Stimulated activated CD8-positive, alpha-beta memory T cell treated with anti-CD3 and anti-CD28 coated beads, Interleukin-15, amount 100 ng/mL, for 48 hours (primary cell): ENCODE measurements at regions not wholly inside any gene's neighbourhood (a gene's known extent, or its start where the extent isn't known, plus 50 kb on each side); places are given as distances from the start of the nearest gene placed in this dataset.
"Not testable (repeated sequence)": the region's sequence is repeated elsewhere in the genome, so short reads cannot be mapped to it uniquely, and the experiment has no call there.

ENCODE experiments used
- DNase-seq, 2 donors: peaks; one replicate each; pipeline ENCODE4 v3.0.0-alpha.2; 2020; ENCODE audit warnings: low read depth in 2 of 2

DNA sequence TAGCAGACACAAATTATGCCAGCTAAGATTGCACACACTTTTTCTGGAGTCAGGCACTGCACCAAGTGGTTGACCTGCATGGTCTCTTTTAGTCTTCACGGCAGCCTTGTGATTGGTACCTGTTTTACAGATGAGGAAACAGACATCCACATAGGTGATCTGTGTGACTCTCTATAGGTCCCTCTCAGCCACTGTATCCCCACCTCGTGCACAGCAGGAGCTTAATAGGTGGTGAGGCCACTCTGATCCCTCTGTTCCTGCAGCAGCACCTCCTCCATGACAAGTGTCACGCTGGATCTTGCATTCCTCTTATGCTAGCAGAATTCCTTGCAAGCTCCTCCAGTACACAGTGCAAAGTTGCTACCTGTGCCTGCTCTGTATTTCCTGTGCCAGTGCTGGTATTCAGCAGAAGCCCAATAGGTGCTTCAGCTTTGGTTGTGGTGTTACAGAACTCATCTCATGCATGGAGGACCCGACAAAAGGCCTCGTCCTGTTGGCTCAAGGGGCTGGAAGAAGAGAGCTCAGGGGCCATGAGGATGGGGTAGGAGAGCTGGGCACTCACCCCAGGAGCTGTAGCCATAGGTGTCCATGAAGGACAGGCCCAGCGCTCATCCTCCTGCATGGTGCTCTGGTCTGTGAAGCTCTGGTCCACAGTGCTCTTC, 546.7 kb downstream of the PTPRU start:
- DNase-seq = no peak

DNA sequence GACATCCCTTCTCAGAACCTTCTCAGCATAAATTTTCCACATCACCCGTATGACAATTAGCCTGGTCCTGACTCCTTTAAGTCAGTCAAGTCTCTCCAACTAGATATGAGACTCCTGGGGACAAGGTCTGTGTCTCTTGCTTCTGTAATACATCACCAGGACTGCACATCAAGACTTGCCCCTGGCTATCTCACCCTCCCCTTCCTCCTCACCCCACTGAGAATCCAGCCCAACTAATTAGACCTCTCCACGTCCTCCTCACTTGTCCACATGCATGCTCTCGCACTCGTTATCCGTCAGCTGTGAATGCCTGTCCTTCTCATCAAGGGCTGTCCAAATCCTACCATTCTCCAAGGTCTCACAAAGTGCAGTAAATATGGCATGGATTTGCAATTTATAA, 542.8 kb downstream of the PTPRU start:
- DNase-seq = no peak

DNA sequence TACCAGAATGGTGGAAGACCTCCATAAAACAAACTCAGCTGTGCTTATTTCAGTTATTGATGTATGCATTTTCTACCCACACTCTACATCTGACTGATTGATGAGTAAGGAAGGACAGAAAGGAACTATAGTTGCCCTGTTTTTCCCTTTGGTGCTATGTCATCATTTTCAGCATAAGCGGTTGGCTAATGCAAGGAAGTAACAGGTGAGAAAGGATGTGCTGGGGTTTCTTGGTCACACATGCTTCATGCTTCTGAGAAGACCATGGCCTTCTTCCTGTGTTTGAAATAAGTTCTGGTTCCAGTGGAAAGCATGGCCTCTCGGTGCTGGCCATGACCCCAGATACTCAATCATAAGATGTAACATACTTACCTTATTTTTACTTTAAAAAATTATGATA, 541.2 kb downstream of the PTPRU start:
- no peak for DNase-seq

DNA sequence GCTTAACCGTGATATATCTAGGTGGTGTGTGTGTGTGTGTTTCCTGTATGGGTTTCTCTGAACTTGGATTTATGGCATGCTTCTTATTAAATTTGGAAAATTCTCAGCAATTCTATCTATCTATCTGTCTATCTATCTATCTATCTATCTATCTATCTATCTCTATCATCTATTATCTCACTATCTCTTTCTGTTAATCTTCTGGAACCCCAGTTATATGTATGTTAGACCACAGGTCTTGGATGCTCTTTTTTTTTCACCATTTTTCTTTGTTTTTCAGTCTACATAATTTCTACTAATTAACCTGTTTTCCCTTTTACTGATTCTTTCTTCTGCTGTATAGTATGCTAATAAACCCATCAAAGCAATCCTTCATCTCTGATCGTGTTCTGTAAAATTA, 538.0 kb downstream of the PTPRU start:
- DNase-seq = no peak

DNA sequence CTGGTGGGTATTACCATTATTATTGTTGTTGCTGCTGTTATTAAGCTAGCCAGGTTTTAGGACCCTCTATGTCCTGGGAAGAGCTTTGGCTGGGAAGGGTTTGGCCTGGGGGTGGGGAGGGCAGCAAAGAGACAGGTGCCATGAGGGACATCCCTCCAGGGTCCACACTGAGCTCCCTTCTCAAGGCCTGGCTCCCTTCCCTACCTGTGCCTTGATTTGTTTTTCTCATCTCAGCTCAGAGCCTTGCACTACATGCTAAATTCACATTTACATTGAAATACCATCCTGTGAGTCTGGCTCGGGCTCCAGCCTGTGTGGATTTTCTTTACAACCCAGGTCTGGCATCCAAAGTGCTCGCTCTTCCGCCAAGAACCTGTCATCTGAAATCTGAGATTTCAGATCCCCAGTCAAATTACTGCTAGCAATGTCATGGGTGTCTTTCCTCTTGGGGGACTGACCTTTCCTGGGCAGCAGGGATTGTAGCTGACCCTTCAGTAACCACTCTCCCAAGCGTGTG, 536.3 kb downstream of the PTPRU start:
- DNase-seq = no peak

DNA sequence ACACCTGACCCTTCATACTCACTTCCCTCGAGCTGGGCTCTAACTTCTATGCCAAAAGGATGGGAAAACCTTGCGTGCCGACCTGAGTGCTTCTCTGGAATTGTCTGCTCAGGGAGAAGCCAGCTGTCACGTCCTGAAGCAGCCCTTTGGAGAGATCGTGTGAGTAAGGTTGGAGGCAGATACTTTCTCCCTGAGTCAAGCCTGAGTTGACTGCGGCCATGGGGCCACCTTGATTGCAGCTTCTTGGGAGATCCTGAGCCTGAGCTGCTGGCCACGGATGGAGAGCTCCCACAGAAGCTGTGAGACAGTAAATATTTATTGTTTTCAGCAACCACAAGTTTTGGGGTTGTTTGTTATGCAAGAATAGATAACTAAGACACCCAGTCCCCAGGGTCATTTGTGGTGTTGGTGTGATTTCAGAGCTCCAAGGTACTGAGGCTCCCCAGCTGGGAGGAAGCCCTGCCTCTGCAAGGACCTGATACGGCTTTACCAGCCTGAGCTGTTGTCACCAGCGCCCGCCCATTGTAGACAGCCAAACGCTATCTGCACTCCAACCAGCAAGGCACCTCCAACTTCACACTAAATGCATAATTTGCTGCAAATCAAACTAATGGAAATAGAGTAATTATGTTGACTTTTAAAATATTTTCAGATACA, 531.6 kb downstream of the PTPRU start:
- no peak for DNase-seq

DNA sequence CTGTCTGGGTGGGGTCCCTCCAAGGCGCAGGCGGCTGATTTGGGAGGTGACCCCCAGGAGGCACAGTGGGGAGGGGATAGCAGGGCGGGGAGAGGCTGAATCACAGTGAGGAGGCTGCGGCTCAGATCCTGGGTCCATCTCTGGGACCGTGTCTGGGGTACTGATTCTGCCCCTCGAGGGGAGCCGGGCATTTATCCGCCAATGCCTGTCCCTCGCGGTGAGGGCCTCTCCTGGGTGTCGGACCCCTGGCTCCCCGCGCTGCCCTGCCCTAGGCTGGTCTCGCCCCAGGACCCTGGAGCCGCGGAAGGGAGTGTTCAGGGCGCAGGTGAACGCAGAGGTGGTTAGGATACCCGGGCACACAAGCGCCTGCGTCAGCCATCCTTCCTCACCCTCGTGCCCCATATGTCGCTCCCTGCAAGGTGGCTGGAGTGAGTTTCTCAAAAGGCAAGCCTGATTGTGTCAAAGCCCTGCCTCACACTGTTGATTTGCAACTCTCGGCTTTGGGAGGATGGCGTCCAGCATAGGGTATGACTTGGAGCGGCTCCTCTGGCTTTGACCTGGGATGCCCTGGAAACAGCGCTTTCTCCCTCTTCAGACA, 530.9 kb downstream of the PTPRU start:
- no peak for DNase-seq

DNA sequence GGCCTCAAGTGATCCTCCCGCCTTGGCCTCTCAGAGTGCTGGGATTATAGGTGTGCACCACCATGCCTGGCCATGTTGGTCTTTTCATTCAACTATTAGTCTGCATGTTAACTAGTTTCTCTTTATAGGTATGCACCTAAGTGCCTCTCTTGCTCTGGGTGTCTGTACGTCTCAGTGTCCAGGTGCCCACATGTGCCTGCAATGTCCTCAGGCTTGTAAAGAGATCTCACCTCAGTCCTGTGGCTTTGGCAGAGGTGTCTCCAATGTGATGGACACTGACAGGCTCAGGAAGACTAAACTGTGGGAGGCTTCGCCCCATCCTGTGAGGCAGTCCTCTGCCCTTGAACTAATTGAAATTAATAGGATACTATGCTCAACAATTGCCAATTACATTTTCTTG, 526.3 kb downstream of the PTPRU start:
- DNase-seq = no peak

DNA sequence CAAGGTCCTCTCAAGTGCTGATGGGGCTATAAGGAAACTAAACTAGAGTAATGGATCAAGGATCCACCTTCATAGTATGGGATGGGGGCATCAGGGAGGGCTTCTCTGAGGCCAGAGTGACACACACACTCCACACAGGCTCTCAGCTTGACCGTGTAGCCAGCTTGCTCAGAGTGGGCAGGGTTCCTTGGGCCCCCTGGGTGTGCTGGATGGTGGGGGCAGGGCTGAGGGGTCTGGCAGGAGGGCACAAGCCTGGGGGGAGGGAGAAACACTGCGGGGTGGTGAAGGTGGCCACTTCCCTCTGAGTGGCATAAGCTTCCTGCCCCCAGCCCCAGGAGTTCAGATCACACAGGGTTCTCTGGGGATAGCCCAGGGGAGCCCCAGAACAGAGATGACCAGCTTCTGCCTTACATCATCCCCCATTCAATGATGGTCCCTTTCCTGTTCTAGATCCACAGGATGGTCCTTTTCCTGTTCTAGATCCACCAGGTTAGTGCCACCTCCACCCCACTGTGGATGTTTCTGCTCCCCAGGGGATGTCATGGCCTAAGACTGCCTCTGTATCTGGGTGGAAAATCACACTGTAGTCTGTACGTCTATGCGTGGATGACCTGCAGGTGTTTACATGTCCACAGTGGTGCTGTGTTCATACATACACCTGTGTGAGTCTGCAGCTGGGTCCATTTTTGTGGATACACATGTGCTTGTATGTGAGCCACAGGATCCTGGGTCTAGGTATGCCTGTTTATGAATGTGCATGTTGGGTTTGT, 525.0 kb downstream of the PTPRU start:
- DNase-seq = no peak

DNA sequence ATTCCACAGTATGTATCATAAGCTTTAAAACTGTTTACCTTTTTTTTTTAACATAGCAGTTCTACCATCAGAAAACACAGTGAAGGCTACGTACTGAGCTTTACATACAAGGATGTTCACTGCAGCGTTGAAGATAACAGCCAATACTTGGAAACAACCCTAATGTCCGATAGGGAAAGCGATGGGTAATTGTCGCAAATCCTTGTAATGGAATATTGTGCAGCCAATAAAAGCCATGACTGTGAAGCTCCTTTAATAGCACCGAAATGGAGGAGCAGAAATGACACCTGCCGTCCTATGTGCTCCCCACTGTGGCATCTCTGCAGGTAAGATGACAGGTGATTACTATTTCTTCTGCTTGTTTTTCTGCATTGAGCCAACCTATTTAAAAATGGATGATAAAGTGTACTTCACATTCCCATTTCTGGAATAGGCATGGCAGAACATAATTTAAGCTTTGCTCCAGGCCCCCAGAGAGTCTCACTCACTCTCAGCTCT, 523.8 kb downstream of the PTPRU start:
- no peak for DNase-seq

DNA sequence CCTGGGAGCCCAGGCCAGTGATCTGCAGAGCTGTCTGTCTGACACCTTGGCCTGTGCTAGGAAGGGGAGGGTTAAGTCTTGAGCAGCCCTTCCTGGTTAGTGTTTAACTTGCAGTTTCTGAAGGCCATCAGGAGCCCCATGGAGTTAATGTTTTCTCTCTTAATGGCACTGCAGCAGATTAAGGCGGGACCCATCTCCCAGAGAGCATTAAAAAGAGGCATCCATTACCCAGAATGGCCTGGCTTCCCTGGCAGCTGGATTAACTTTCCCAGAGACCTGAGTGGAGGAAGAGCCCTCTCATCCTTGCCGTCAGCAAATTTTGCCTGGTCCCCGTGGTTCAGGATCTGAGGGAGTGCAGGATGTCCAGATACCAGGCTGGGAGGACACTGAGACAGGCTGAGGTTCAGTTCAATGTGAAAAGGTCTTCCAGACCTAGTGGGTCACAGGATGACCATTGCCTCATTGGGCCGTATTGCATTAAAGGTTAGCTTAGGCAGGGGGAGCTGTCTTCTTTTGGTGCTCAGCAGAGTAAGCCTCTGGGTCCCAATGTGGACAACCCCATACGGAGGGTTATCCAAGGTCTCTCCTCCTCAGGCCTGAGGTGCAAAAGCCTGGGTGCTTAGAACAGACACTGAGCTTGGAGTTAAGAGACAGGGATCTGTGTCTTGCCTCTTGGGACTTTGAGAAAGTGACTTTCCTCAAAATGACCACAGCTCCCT, 522.6 kb downstream of the PTPRU start:
- DNase-seq = no peak

DNA sequence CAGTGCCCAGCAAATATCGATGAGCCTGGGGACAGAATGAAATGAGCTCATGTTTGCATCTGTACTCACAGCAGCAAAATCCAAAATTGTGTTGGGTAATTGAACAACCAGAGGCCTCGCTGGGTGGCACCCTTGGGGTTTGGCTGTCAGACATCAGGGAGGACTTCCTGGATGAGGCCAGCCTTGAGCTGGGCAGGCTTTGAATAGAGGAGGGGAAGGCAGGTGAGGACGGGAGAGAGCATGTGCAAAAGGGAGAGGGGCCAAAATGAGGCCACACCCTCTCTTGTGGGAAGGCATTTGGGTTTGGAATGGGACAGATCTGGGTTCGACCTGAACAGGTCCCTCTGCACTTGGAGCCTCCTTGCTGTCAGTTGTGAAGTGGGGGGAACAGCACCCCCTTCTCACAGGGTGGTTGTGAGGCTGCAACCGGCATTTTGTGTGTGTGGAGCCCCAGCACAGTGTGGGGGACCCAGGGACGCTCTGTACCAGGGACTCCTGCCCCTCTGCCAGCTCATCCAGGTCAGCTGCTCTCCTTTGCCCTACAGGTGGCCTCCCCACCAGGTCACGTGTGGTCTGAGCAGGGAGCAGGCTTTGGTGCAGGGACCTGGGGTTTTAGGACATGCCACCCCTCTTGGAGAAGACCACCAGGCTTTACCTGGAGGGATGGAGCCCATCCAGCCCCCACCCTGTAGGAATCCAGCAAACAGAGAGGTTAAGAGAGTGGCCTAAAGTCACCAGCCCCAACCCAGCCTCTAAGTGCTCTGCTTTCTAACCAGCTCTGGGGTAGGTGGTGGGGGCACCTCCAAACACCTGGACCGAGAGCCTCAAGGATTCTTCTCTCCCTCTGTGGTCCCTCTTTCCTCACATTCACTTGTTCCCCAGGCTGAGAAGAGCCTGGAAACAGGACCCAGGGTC, 521.8 kb downstream of the PTPRU start:
- no peak for DNase-seq

DNA sequence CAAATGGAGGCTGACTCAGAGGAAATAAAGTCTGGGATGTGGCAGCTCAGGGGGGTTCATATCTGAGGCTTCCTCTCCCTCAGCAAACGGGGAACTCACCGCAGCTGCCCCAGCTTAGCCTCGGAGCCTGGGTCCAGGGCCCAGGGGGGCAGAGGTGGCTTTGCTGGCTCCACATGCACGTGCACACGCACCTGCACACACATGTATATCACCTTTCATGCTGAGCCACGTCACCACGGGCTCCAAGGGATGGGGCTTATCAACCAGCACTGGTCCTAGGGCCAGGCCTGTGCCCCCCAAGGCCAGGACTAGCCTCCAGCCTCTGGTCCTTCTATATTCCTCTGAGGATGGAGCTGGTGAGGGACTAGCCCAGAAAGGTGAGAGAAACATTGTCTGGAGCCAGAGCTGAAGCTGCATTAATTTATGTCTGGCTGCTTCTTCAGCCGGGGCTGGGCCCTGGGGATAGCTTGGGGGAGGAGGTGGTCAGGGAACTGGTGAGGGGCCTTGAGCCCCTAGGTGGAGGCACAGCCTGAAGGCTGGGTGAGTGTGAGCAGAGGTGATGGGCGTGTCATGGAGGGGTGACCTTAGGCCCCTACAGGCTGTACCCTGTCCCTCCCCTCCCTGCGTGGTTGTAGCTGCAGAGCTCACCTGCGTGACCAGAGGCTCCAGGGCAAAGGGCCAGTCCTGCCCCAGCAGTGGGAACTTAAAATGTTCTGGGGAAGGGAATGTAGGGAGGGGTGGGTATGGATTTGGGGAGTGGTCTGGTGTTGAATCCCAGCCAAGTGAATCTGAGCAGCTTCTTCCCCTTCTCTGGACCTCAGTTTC, 520.8 kb downstream of the PTPRU start:
- DNase-seq = no peak

DNA sequence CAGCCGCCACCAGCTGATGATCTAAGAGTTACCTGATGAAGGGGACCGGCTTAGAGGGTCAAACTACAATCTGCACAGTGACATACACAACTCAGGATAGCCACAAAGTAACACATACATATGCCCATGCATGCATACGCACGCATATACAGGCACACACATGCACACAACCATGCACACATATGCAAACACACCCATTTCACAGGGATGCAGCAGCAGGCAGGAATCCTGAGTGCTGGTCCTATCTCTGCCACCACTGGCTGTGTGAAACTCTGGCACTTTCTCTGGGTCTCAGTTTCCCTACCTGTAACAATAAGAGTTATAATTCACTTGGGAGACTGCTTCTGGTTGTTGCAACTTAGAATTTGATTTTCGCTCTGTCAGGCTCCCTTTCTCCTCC, 520.2 kb downstream of the PTPRU start:
- no peak for DNase-seq

DNA sequence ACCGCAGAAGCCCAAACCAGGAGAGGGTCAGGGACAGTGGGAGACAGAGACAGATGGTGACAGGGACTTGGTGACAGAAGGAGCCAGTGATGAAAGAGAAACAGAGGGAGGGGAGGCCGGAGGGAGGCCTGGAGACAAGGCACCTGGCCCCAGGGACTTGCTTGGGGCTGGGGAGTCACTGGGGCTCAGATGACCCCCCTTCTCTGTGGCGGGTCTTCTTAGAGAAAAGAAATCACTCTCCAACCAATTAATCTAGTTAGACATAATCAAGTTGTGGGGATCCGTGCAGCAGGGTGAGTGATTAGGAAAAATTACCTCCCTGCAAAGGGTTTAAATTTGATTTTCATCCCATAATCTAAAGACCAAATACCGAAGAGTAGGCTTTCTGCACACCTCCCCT, 519.8 kb downstream of the PTPRU start:
- no peak for DNase-seq

DNA sequence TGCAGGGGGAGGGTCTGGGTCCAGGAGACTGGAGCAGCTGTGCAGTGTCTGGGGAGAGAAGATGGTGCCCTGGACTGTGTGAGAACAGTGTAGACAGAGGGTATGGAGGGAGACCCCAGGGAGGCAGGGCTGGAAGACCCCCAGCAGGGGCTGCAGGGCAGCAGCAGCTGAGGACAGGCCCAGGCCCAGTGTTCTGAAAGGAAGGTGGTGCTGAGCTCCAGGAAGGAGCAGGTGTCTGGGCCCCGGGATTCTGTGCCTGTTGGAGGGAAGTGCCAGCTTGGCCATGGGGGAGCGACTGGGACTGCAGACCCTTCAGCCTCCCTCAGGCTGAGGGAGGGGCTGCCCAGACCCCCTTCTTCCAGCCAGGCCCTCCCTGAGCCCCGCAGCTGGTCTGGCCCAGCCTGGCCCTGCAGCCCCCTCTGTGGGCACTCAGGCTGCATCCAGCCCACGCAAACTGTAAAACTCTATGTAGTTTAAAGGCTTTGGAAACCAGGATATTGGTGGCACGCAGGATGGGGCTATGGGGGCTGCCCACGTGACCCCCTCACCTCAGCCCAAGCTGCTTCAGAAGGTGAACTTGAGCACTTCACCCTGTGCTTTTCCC, 519.2 kb downstream of the PTPRU start:
- not testable (repeated sequence) for DNase-seq

DNA sequence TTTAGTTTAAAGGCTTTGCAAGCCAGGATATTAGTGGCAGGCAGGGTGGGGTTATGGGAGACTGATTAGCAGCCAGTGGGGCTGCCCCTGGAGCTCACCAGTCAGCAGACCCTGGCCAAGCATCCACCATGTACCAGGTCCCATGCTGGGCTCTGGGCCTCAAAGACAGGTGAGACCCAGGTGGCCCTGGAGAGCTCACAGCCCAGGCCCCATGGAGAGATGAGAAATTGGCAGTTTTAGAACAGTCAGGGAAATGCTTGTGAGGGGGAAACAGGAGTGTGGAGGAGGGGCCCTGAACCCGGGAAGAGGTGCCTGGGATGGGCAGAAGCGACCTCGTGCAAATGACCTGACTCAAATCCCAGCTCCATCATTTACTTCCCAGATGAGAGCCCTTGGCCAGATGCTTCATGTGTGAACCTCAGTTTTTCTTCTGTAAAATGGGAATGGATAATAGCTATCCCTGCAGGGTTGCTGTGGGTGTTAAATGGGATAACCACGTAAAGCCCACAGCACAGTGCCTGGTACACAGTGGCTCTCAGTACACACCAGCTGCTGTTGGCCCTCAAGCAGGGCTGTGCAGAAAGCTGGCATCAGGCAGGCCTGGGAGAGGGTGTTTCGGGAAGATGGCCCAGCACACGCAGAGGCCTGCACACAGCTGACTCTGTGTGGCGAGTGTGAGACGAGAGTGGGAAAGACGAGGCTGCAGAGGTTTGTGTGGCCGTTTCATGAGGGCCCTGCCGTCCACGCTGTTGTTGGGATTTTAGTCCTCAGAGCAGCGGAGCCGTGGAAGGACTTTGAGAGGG, 518.5 kb downstream of the PTPRU start:
- no peak for DNase-seq
